CMK (cell line): ENCODE measurements at regions not wholly inside any gene's neighbourhood (a gene's known extent, or its start where the extent isn't known, plus 50 kb on each side); places are given as distances from the start of the nearest gene placed in this dataset.

ENCODE experiments used
- DNase-seq: peaks from one replicate; pipeline ENCODE4 v3.0.0-alpha.2; 2010; ENCODE audit warnings: low read depth

DNA sequence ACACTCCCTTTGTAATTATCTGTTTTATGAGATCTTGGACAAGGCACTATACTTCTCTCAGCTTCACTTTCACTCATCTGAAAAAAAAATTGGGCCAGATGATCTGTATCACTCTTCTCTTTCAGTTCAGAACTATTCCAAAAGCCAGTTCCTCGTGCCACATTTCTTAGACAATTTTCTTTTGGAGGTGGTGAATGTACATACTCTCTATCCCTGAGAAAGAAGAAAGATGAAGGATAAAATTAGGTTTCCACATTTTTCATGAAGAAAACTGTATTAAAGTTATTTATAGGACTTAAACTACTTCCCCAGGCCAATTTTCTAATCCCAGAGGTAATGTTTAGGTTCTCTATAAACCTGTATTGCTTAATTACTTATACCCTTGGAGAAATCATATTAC lies 171.6 kb downstream of the SLC6A15 start:
- DNase-seq, result no peak

GRCh38 chr12:84740602-84741001 lies 172.0 kb downstream of the SLC6A15 start:
- DNase-seq, result no peak

DNA sequence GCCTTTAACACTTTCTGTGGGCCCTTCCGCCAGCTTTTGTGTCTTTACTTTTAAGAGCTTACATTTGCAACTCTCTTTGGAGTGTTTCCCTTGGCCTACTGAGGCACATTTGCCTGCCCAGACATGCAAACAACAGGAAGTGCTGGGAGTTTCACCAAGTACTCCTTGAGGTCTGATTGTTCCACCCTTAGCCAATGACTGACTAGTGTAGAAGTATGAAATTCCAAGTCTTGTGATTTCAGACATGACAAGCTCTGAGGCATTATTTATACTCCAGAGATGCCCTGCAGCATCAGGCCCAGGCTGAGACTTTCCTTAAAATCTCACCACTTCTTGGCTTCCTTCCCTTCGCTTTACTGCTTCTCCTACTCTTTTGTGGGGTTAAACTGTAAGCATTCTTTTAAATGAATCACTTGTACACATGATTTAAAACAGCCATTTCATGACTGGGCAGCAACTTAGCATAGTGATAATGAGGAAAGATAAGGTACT lies 174.1 kb downstream of the SLC6A15 start:
- DNase-seq, result no peak

DNA sequence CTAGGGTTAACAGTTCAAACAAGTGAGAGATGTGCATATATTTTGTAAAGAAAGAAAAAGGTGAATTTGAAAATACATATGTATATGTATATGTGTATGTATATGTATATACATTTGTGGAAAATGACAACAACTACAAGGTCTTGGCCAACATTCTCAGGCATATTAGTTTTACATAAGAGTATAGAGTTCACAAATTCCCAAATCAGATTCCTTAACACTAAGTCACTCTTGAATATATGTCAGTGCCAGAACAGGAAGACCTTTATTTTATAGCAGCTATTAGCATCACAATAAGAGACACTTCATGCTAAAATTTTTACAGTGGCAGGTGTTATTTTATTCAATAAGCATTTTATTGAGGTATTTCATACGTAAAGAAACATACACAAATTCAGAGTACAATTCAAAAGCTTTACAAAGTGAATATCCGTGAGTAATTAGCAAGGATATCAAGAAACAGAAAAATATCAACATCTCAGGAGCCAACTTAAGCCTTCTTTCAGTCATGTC lies 179.7 kb downstream of the SLC6A15 start:
- no peak for DNase-seq

DNA sequence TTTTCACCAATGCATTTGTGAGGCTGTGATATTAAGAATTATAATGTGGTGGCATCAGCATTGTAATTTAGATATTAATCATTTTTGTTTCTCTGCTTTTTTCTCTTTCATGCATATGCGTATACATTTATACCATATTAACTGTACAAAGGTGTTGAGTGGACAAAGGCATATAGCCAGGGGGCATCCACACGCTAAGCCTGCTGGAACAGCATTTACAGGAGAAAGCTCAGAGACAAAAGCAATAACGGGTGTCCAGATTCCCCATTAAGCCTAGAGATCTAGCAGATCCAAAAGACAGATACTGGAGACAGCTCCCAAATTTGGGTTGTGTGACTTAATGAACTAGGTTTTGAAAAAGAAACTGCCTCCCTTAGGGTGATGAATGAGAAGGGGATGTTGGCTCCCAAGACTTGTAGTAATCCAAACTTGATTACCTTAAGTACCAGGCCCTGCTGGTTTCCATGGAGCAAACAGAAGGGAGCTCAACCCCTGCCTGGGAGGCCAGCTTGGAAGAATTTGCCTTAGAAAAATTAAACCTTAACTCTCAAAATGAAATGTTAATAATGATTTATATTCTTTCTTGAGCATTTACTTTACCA lies 181.9 kb downstream of the SLC6A15 start:
- DNase-seq, result no peak

- DNase-seq, result no peak
These were observed 184.6 kb downstream of the SLC6A15 start for GRCh38 chr12:84727961-84728360.

- DNase-seq, result no peak
These were observed 185.8 kb downstream of the SLC6A15 start for GRCh38 chr12:84726780-84727179.

DNA sequence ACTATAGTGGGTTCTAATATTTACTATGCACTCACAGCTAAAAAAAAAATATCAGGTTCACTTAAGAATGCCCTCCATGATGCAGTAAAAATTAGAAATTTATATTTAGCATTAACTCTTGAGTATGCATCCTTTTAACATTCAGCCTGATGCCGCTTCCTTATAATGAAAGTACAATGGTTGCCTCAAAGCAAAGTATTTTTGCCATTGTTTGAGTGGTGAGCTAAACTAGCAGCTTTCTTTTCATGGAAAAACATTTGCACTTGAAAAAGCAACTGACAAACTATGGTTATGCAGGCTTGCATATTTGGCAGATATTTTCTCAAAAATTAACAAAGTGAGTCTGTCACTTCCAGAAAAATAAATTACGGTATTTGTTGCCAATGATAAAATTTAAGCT lies 188.6 kb downstream of the SLC6A15 start:
- no peak for DNase-seq

DNA sequence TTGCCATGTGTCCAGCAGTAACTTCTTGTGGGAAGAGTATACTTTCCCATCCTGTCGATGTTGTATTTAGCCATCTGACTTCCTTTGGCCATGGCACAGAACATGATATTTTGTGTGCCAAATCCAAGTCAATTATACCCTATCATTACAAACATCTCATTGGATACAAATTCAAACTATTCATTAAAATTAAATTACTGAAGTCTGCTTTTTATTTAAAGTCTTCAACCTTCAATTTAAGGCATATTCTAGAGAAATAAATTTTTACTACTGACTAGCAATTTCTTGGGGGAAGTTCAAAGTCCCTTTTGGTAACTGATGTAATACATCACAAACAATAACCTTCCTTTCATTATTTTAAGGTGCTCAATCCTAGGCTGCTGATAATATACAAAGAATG lies 192.6 kb downstream of the SLC6A15 start:
- no peak for DNase-seq

DNA sequence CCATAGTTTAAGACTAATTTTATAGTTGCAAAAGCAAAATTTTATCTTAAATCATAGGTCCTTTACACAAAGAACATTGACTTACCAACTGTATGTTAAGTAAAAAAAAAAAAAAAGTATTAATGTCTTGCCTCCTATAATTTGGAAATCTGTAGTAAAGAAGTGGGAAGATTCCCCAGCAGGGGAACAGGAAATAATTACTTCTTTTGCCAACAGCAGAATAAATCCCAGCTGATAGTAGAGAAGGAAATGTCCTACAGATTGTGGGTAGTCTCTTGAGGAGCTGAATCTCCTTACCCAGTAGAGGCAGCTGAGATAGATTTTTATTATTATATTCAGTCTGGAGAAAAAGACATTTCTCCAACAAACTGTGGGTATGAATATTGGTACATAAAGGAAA lies 193.7 kb downstream of the SLC6A15 start:
- no peak for DNase-seq

- DNase-seq, result no peak
These were observed 199.9 kb downstream of the SLC6A15 start for GRCh38 chr12:84712747-84713146.

- no peak for DNase-seq
These were observed 206.2 kb downstream of the SLC6A15 start for GRCh38 chr12:84706374-84706773.

GRCh38 chr12:84704856-84705255 lies 207.7 kb downstream of the SLC6A15 start:
- DNase-seq, result no peak

GRCh38 chr12:84702001-84702400 lies 210.6 kb downstream of the SLC6A15 start:
- no peak for DNase-seq

- DNase-seq, result no peak
These were observed 211.6 kb downstream of the SLC6A15 start for GRCh38 chr12:84701041-84701440.

GRCh38 chr12:84698576-84699333 lies 213.8 kb downstream of the SLC6A15 start:
- DNase-seq, result no peak

DNA sequence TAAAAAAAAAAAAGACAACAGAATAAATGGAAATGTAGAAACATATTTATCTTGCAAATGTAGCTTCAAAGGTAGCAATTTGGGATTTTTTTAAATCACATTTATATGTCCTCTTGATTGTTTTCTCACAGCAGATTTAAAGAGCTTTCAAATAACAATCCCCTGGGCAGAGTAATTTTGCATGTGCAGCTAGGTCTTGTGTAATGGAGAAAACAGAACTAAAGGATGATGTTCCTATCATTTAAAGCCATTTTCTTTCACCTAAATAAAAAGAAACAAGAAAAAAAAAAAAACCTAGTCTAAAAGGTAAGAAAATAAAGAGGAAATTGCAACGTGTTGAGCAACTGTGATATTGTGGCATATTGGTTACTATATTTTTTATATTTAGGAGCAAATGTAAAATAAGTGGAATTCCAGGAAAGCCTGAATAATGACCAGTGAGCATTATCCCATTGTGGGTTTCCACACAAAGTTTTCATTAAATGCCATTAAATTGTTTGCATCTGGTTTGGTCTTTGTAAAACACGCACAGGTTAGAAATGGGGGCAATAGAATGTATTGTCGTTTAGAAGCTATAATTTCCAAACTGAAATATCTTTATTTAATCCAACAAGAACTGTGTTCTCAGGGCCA lies 215.6 kb downstream of the SLC6A15 start:
- DNase-seq, result no peak

- no peak for DNase-seq
These were observed 216.3 kb downstream of the SLC6A15 start for GRCh38 chr12:84696281-84696680.

DNA sequence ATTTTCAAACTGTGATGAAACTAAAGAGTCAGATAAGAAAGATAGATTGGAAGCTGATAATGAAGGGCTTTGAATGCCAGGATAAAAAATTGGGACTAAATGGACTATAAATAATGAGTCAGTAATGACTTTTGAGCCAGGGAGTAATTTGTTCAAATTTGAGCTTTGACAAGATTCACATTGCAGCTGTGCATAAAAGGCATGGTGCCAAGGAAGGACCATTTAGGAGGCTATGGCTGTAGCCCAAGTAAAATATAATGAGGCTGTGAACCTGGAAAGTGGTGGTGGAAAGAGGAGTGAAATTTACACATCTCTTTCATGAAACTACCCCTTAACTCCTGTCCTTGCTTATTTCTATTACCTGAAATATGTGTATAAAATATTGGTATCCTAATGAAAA lies 218.5 kb downstream of the SLC6A15 start:
- no peak for DNase-seq

- no peak for DNase-seq
These were observed 220.5 kb downstream of the SLC6A15 start for GRCh38 chr12:84692071-84692470.

DNA sequence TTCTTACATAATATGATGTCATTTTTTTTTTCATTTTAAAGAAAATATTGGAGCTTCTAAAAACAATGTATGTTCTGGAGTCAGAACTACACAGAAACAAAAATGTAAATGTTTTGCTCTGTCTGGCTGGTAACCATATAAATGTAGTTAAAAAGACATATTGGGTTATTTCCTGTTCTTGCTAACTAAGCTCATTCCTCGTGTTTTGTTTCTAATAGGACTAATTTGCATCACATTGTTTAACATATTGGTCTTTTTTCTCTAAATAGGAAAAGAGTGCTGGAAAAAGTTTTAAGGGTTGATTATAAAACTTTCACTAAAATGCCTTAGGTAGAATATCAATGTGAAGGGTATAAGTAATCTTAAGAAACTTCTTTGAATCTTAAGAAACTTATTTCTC lies 221.3 kb downstream of the SLC6A15 start:
- no peak for DNase-seq

DNA sequence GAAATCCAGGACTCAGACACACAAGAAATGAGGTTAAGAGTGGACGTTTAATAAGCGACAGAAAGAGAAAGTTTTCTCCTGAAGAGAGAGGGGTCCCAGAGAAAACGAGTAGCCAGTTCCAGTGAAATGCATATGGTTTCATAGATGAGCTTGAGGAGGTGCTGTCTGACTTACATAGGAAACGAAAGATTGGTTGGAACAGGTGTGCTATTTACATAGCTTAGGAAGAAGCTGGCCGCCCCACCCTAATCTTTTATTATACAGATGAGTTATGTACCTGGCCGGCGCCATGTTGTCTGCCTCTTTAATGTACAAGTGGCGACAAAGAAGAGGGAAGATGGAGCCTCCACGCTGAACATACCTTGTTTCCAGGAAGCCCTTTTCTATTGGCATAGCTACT lies 223.0 kb downstream of the SLC6A15 start:
- no peak for DNase-seq

DNA sequence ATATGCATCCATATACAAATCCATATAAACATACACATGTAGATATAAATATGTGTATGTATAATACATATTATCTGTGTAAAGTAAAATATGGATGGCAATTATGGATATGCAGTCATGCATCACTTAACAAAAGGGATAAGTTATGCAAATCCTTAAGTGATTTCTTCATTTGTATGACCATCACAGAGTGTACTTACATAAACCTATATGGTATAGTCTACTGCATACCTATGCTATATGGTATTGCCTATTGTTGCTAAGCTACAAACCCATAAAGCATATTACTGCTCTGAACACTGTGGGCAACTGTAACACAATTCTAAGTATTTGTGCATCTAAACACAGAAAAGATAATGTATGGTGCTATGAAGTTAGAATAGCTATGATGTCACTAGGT lies 227.2 kb downstream of the SLC6A15 start:
- DNase-seq, result no peak
